ENCODE measurements at regions not wholly inside any gene's neighbourhood (a gene's known extent, or its start where the extent isn't known, plus 50 kb on each side); places are given as distances from the start of the nearest gene placed in this dataset.

- TF ChIP-seq, protein P1, sequence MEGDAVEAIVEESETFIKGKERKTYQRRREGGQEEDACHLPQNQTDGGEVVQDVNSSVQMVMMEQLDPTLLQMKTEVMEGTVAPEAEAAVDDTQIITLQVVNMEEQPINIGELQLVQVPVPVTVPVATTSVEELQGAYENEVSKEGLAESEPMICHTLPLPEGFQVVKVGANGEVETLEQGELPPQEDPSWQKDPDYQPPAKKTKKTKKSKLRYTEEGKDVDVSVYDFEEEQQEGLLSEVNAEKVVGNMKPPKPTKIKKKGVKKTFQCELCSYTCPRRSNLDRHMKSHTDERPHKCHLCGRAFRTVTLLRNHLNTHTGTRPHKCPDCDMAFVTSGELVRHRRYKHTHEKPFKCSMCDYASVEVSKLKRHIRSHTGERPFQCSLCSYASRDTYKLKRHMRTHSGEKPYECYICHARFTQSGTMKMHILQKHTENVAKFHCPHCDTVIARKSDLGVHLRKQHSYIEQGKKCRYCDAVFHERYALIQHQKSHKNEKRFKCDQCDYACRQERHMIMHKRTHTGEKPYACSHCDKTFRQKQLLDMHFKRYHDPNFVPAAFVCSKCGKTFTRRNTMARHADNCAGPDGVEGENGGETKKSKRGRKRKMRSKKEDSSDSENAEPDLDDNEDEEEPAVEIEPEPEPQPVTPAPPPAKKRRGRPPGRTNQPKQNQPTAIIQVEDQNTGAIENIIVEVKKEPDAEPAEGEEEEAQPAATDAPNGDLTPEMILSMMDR (IDR thresholded peaks at IDR 0.05; ENCODE audit: low read length), result no peak
- TF ChIP-seq EZH2 (optimal IDR thresholded peaks at IDR 0.05; ENCODE audit: low read depth, low read length), result no peak
Measured at GRCh38 chr15:69876064-69876940, 221.4 kb downstream of the TLE3 start.

Data from MM.1S (cell line).